ENCODE measurements at regions not wholly inside any gene's neighbourhood (a gene's known extent, or its start where the extent isn't known, plus 50 kb on each side); places are given as distances from the start of the nearest gene placed in this dataset.

DNA sequence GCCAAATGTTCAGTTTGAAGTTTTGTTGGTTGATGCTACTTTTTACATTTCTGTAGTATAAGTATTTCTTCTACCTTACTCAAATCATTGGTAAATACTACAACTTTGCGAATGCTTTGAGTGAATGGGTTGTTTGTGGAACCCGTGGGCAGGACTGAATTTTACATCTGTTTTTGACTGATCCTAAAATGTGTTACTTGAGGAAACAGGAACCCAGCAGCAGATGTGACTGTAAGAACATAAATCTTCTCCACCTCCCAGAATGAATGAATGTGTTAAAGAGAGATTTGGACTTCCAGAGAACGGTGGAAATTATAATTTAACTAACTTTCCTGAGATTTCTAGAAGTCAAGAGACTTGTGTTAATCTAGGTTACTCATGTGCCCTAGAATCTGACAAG is 728.5 kb upstream of the MARCKS start:
- H3K27ac ChIP-seq = no peak overlapping the region
- no peak for DNase-seq (ENCODE audit: low spot score)
- no peak for TF ChIP-seq CTCF (IDR thresholded peaks at IDR 0.05)
- H3K4me3 ChIP-seq = no peak overlapping the region

GRCh38 chr6:113129991-113130390 is 727.2 kb upstream of the MARCKS start:
- Histone ChIP-seq H3K27ac (no peak overlapping the region), H3K4me3 (no peak overlapping the region)
- no peak for DNase-seq (ENCODE audit: low spot score)
- TF ChIP-seq CTCF (IDR thresholded peaks at IDR 0.05) = no peak

DNA sequence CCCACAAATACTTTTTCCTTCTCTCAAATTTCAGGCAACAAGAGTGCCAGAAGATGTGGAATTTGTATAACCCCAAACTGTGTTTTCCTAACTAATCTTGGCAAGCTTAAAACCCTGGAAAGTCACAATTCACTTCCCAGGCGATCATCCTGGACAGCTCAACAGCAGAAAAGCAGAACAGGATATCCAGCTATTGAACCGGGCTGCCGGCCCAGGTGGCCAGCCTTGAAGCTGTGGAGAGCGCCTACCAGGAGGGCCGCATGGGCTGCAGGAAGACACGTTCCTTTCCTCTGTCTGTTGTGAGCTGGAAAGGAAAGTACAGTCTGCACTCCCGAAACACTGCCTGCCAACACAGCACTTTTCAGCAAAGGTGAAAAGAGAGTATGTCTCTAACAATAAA is 719.7 kb upstream of the MARCKS start:
- Histone ChIP-seq H3K27ac (no peak overlapping the region), H3K4me3 (peak overlapping the region; percentile 29)
- DNase-seq (ENCODE audit: low spot score) = no peak

DNA sequence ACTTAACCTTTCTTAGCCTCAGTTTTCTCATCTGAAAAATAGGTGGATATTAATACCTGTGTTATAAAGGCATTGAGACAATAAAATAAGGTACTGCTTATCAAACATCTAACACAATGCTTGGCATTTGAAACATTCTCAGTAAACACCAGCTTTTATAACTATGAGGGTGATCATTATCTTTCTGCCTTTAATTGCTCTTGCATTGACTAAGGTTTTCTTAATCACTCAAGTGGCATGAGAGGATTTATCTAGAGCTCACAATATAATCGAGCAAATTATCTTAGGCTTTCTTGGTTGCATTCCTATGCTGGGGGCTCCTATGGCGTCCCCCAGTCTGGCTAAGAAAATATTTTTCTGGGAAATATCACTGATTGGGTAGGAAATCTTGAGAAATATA is 716.4 kb upstream of the MARCKS start:
- no peak for DNase-seq (ENCODE audit: low spot score)
- TF ChIP-seq CTCF (IDR thresholded peaks at IDR 0.05) = no peak
- Histone ChIP-seq H3K4me3 (no peak overlapping the region), H3K27ac (no peak overlapping the region)

More for the DNA sequence above, 719.7 kb upstream of the MARCKS start:
- no peak for TF ChIP-seq CTCF (IDR thresholded peaks at IDR 0.05)

DNA sequence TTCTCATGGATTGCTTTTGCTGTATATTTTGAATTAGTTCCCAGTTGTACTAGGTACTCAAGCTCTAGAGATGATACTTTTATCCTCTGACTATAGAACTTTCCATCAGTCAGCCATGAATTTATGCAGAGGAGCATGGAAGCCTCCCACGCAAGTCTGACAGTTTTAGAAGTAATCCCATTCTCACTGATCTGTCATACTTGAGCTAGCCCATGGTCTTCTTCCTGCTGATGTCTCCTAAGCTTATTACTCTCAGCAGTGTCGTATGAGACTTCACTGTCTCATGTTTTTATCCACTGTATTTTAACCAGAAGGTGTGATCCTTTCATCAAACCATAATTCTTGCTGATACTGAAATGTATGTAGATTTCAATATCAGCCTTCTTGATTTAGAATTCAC is 715.2 kb upstream of the MARCKS start:
- no peak for TF ChIP-seq CTCF (IDR thresholded peaks at IDR 0.05)
- Histone ChIP-seq H3K27ac (no peak overlapping the region), H3K4me3 (no peak overlapping the region)
- DNase-seq (ENCODE audit: low spot score) = no peak

DNA sequence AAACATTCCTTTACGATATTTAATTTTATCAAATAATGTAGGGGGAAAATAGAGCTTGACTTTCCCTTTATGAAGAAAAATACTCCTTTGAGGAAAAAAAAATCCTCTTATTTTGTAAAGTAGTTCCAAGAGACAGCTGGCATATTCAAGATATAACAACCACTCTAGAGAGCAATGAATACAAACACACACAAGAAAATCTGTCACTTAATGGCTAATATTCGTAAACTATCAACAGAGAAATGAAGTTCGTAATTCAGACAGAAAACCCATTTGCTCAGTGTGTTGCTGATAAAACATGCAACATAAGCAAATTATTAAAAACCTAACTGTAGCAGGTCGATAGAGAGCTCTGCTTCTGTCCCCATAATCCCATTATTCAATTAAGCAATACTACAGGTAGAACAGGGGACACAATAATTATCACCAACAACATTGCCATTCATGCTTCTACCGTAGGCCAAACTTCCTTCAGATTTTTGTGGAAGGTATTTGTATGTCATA is 714.4 kb upstream of the MARCKS start:
- H3K27ac ChIP-seq = no peak overlapping the region
- no peak overlapping the region for H3K4me3 ChIP-seq
- no peak for DNase-seq (ENCODE audit: low spot score)
- no peak for TF ChIP-seq CTCF (IDR thresholded peaks at IDR 0.05)

DNA sequence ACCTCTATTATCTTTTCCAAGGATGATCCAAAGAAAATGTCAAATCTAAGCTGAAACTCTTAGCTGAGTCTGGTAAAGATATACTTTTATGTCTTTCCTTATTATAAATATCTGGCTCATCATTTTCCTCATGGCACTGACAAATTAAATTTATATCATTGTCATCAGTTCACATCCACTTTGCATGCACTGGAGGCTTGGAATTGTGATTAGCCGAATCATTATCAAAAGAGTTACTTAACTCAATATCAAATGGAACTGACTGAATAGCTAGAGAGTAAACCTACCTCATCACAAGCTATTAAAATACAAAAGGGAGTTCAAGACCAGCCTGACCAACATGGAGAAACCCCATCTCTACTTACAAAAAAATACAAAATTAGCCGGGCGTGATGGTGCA is 713.9 kb upstream of the MARCKS start:
- no peak for TF ChIP-seq CTCF (IDR thresholded peaks at IDR 0.05)
- no peak for DNase-seq (ENCODE audit: low spot score)
- Histone ChIP-seq H3K27ac (no peak overlapping the region), H3K4me3 (no peak overlapping the region)
